Stimulated activated CD4-positive, alpha-beta T cell treated with anti-CD3 and anti-CD28 coated beads, Interleukin-1b, Interleukin-23, amount 100 ng/mL, for 24 hours (primary cell): ENCODE measurements at regions not wholly inside any gene's neighbourhood (a gene's known extent, or its start where the extent isn't known, plus 50 kb on each side); places are given as distances from the start of the nearest gene placed in this dataset.
"Not testable (repeated sequence)": the region's sequence is repeated elsewhere in the genome, so short reads cannot be mapped to it uniquely, and the experiment has no call there.

Source experiments
- DNase-seq, 4 experiments: peaks; one replicate each; pipeline ENCODE4 v3.0.0-alpha.2; 2020; ENCODE audit warnings: low read depth in 4 of 4, low spot score in 1 of 4

- not testable (repeated sequence) for DNase-seq
Measured at GRCh38 chr1:149355748-149356147, 119.1 kb upstream of the NBPF19 start.

GRCh38 chr1:149356152-149356551 lies 118.7 kb upstream of the NBPF19 start:
- DNase-seq: not testable (repeated sequence)

GRCh38 chr1:149360351-149360750 lies 114.5 kb upstream of the NBPF19 start:
- DNase-seq: not testable (repeated sequence)

- not testable (repeated sequence) for DNase-seq
Measured at GRCh38 chr1:149361310-149361709, 113.5 kb upstream of the NBPF19 start.

- not testable (repeated sequence) for DNase-seq
Measured at GRCh38 chr1:149364188-149364981, 110.5 kb upstream of the NBPF19 start.

- not testable (repeated sequence) for DNase-seq
Measured at GRCh38 chr1:149366402-149366801, 108.4 kb upstream of the NBPF19 start.

GRCh38 chr1:149367472-149368044 lies 107.3 kb upstream of the NBPF19 start:
- DNase-seq: not testable (repeated sequence)

GRCh38 chr1:149368337-149368736 lies 106.5 kb upstream of the NBPF19 start:
- DNase-seq: not testable (repeated sequence)

GRCh38 chr1:149369081-149369480 lies 105.8 kb upstream of the NBPF19 start:
- DNase-seq: not testable (repeated sequence)

- DNase-seq: not testable (repeated sequence)
Measured at GRCh38 chr1:149371955-149372354, 102.9 kb upstream of the NBPF19 start.

GRCh38 chr1:149378462-149378861 lies 96.4 kb upstream of the NBPF19 start:
- DNase-seq: not testable (repeated sequence)

GRCh38 chr1:149390173-149390926 lies 84.5 kb upstream of the NBPF19 start:
- DNase-seq: peak; percentile 10 to 45 (median 37)

GRCh38 chr1:149390931-149391330 lies 83.9 kb upstream of the NBPF19 start:
- not testable (repeated sequence) for DNase-seq

GRCh38 chr1:149395802-149396201 lies 79.0 kb upstream of the NBPF19 start:
- DNase-seq: peak in 3 of 4 experiments; percentile 5 to 40 (median 9)

- DNase-seq: not testable (repeated sequence)
Measured at GRCh38 chr1:149398527-149398926, 76.3 kb upstream of the NBPF19 start.

- DNase-seq: not testable (repeated sequence)
Measured at GRCh38 chr1:149408404-149408803, 66.4 kb upstream of the NBPF19 start.

- DNase-seq: not testable (repeated sequence)
Measured at GRCh38 chr1:149415373-149415772, 59.5 kb upstream of the NBPF19 start.

- not testable (repeated sequence) for DNase-seq
Measured at GRCh38 chr1:149418782-149419181, 56.1 kb upstream of the NBPF19 start.

GRCh38 chr1:149423122-149423521 lies 51.7 kb upstream of the NBPF19 start:
- DNase-seq: not testable (repeated sequence)
